A549 (cell line): ENCODE measurements at regions not wholly inside any gene's neighbourhood (a gene's known extent, or its start where the extent isn't known, plus 50 kb on each side); places are given as distances from the start of the nearest gene placed in this dataset.

Experiments
- ATAC-seq, 2 experiments: fragments of 200-7000 bp in 1 of 2; fragments of >200 bp in 1 of 2; cut with Nextera tagmentation in 1 of 2; cut with Tn5 transposase in 1 of 2; 3 replicates each; pipeline versions ENCODE4 v1.8.0 to v1.9.1; 2018 to 2020; ENCODE audit warnings: mild to moderate bottlenecking in 1 of 2, moderate library complexity in 1 of 2
- CTCF ChIA-PET: fragments of 300-600 bp; sonication (Branson Sonifier 250); formaldehyde crosslinking; extraction: SDS; loops from one replicate; lab custom pipeline; 2021; ENCODE audit warnings: antibody characterized with exemption, inconsistent platforms; lab: Yijun Ruan, JAX
- POLR2A ChIA-PET: fragments of 350-600 bp; formaldehyde crosslinking; extraction: SDS; loops from one replicate; lab custom pipeline; 2021; ENCODE audit warnings: antibody characterized with exemption, inconsistent platforms; lab: Yijun Ruan, JAX
- DNase-seq, 2 experiments: peaks; one replicate each; pipeline versions ENCODE4 v3.0.0 to v3.0.0-alpha.2; 2011 to 2016; ENCODE audit warnings: low read depth in 1 of 2, low spot score in 1 of 2
- FAIRE-seq: peaks from 2 replicates; lab custom pipeline; 2011; peaks lifted over from hg19 to GRCh38; lab: Jason Lieb, UNC
- H3K27ac ChIP-seq, 2 experiments: fragments of >200 bp; sonication (Bioruptor Twin); formaldehyde crosslinking; 3 replicates each; pipeline ENCODE4 v1.5.1; 2016 to 2017
- H3K4me1 ChIP-seq: fragments of >200 bp; sonication (Bioruptor Twin); formaldehyde crosslinking; 3 replicates; pipeline ENCODE4 v1.6.1; 2016
- H3K4me2 ChIP-seq: fragments of >200 bp; sonication (Bioruptor Twin); formaldehyde crosslinking; 3 replicates; pipeline ENCODE4 v1.6.1; 2016
- H3K4me3 ChIP-seq: fragments of >200 bp; sonication (Bioruptor Twin); formaldehyde crosslinking; 3 replicates; pipeline ENCODE4 v1.5.1; 2016
- H3K9me3 ChIP-seq: fragments of >200 bp; sonication (Bioruptor Twin); formaldehyde crosslinking; 3 replicates; pipeline ENCODE4 v1.6.1; 2016
- EHMT2 ChIP-seq: fragments of 200-600 bp; sonication (generic); IDR thresholded peaks from 2 replicates; pipeline ENCODE4 v1.6.1; 2016; ENCODE audit warnings: antibody characterized with exemption, low read depth, mild to moderate bottlenecking, moderate library complexity
- ESRRA ChIP-seq: fragments of 150-350 bp; IDR thresholded peaks from 2 replicates; pipeline ENCODE4 v1.6.1; 2014; ENCODE audit warnings: mild to moderate bottlenecking, low read length, borderline replicate concordance
- FOXS1 ChIP-seq: fragments of 250-450 bp; sonication (Bioruptor Pico); IDR thresholded peaks from 2 replicates; pipeline ENCODE4 v1.5.0; 2020; ENCODE audit warnings: mild to moderate bottlenecking, moderate library complexity
- GATA3 ChIP-seq: IDR thresholded peaks from 2 replicates; pipeline ENCODE4 v1.6.1; 2012; ENCODE audit warnings: borderline replicate concordance
- HDAC2 ChIP-seq: fragments of 200-600 bp; sonication (generic); IDR thresholded peaks from 2 replicates; pipeline ENCODE4 v1.6.1; 2016
- HOXA7 ChIP-seq: fragments of 250-450 bp; sonication (Bioruptor Pico); IDR thresholded peaks from 2 replicates; pipeline ENCODE4 v1.5.0; 2020; ENCODE audit warnings: mild to moderate bottlenecking, moderate library complexity
- JUN ChIP-seq, 2 experiments: fragments of >200 bp; sonication (Bioruptor Twin); formaldehyde crosslinking; IDR thresholded peaks; 2 replicates in 1 of 2; 3 replicates in 1 of 2; pipeline ENCODE4 v1.6.1; 2016 to 2017
- KDM5A ChIP-seq: fragments of 200-600 bp; sonication (generic); IDR thresholded peaks from 2 replicates; pipeline ENCODE4 v1.6.1; 2016; ENCODE audit warnings: antibody characterized with exemption, mild to moderate bottlenecking
- NFE2L2 ChIP-seq: fragments of 150-350 bp; conservative IDR thresholded peaks from 2 replicates; pipeline ENCODE4 v1.6.1; 2014; ENCODE audit warnings: low read length
- PHF8 ChIP-seq: fragments of 200-600 bp; sonication (generic); IDR thresholded peaks from 2 replicates; pipeline ENCODE4 v1.6.1; 2016; ENCODE audit warnings: low read depth, mild to moderate bottlenecking, antibody characterized with exemption, moderate library complexity, borderline replicate concordance
- POLR2AphosphoS2 ChIP-seq: conservative IDR thresholded peaks from 2 replicates; pipeline ENCODE4 v1.6.1; 2012; ENCODE audit warnings: low read length, improper control_type of control experiment, inconsistent platforms
- RFX5 ChIP-seq: fragments of 450-650 bp; IDR thresholded peaks from 2 replicates; pipeline ENCODE4 v1.7.1; 2014; ENCODE audit warnings: antibody characterized with exemption, mild to moderate bottlenecking, moderate library complexity
- SMC3 ChIP-seq: fragments of >200 bp; sonication (Bioruptor Twin); formaldehyde crosslinking; IDR thresholded peaks from 3 replicates; pipeline ENCODE4 v1.6.1; 2018; ENCODE audit warnings: inconsistent platforms
- SREBF2 ChIP-seq: fragments of 450-650 bp; IDR thresholded peaks from 2 replicates; pipeline ENCODE4 v1.6.1; 2014; ENCODE audit warnings: mild to moderate bottlenecking, moderate library complexity
- ZC3H11A ChIP-seq: fragments of 450-650 bp; IDR thresholded peaks from 2 replicates; pipeline ENCODE4 v1.6.1; 2014; ENCODE audit warnings: antibody characterized with exemption, mild to moderate bottlenecking
- ZNF302 ChIP-seq: fragments of 250-450 bp; sonication (Bioruptor Pico); IDR thresholded peaks from 2 replicates; pipeline ENCODE4 v1.9.0; 2021; ENCODE audit warnings: inconsistent platforms, mild to moderate bottlenecking, moderate library complexity
- WGBS: methylation state at CpG from one replicate; pipeline ENCODE4 v1.1.6; 2017; ENCODE audit errors: missing lambda C conversion rate; 5-methylcytosine and 5-hydroxymethylcytosine counted together
- TF ChIP-seq, protein P1 (sequence below): fragments of 450-650 bp; IDR thresholded peaks from 2 replicates; pipeline ENCODE4 v1.6.1; 2014; ENCODE audit warnings: antibody characterized with exemption
- TF ChIP-seq, protein P2 (sequence below): fragments of 200-600 bp; sonication (generic); IDR thresholded peaks from 2 replicates; pipeline ENCODE4 v1.6.1; 2016; ENCODE audit warnings: antibody characterized with exemption, mild to moderate bottlenecking, moderate library complexity
- TF ChIP-seq, protein P3 (sequence below): IDR thresholded peaks from 2 replicates; pipeline ENCODE4 v1.6.1; 2012
- TF ChIP-seq, protein P4 (sequence below): fragments of 150-350 bp; IDR thresholded peaks from 2 replicates; pipeline ENCODE4 v1.6.1; 2014; ENCODE audit warnings: low read depth, mild to moderate bottlenecking, low read length
- TF ChIP-seq, protein P5 (sequence below): fragments of >200 bp; sonication (Bioruptor Twin); formaldehyde crosslinking; IDR thresholded peaks from 3 replicates; pipeline ENCODE4 v1.5.1; 2016
- TF ChIP-seq, protein P6 (sequence below): fragments of 250-450 bp; sonication (Bioruptor Pico); IDR thresholded peaks from 2 replicates; pipeline ENCODE4 v1.5.0; 2021; ENCODE audit warnings: mild to moderate bottlenecking, moderate library complexity, borderline replicate concordance
- TF ChIP-seq, protein P7 (sequence below): IDR thresholded peaks from 2 replicates; pipeline ENCODE4 v1.6.1; 2012

DNA sequence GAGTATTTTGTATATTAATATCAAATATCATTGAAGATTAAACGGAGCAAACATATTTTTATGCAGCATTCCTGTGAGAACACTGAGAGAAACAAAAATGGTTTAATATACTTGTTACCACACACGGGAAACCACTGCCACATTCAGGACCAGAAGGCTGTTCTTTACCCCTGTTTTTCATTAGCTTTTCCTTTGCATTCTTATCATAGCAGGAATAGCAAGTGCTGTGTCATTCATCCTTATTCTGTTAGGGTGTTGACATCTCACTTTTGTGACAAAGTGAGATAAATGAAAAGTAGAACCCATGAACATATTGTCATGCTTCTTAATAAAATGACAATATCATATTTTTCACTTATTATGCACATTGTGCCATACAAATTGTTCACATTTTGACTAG is 212.4 kb upstream of the NDST4 start:
- ATAC-seq (no peak), DNase-seq (no peak), FAIRE-seq (no peak)
- Histone ChIP-seq H3K27ac (no peak overlapping the region), H3K4me1 (no peaks in the 10 kb centered on the region), H3K9me3 (no peaks in the 10 kb centered on the region), H3K4me3 (no peak overlapping the region), H3K4me2 (no peak overlapping the region)
- ChIA-PET POLR2A (no interaction called here), CTCF (no interaction called here)
- TF ChIP-seq, protein P1, sequence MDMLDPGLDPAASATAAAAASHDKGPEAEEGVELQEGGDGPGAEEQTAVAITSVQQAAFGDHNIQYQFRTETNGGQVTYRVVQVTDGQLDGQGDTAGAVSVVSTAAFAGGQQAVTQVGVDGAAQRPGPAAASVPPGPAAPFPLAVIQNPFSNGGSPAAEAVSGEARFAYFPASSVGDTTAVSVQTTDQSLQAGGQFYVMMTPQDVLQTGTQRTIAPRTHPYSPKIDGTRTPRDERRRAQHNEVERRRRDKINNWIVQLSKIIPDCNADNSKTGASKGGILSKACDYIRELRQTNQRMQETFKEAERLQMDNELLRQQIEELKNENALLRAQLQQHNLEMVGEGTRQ = no peak
- TF ChIP-seq KDM5A (no peak), NFE2L2 (no peak), EHMT2 (no peak), POLR2AphosphoS2 (no peak), SMC3 (no peak), JUN (IDR thresholded peaks at IDR 0.05) (no peak), ZC3H11A (no peak), SREBF2 (no peak), HDAC2 (no peak), ZNF302 (CRISPR knock-in tag) (no peak), ESRRA (no peak), PHF8 (no peak), GATA3 (no peak), HOXA7 (CRISPR knock-in tag) (no peak)
- TF ChIP-seq, protein P2, sequence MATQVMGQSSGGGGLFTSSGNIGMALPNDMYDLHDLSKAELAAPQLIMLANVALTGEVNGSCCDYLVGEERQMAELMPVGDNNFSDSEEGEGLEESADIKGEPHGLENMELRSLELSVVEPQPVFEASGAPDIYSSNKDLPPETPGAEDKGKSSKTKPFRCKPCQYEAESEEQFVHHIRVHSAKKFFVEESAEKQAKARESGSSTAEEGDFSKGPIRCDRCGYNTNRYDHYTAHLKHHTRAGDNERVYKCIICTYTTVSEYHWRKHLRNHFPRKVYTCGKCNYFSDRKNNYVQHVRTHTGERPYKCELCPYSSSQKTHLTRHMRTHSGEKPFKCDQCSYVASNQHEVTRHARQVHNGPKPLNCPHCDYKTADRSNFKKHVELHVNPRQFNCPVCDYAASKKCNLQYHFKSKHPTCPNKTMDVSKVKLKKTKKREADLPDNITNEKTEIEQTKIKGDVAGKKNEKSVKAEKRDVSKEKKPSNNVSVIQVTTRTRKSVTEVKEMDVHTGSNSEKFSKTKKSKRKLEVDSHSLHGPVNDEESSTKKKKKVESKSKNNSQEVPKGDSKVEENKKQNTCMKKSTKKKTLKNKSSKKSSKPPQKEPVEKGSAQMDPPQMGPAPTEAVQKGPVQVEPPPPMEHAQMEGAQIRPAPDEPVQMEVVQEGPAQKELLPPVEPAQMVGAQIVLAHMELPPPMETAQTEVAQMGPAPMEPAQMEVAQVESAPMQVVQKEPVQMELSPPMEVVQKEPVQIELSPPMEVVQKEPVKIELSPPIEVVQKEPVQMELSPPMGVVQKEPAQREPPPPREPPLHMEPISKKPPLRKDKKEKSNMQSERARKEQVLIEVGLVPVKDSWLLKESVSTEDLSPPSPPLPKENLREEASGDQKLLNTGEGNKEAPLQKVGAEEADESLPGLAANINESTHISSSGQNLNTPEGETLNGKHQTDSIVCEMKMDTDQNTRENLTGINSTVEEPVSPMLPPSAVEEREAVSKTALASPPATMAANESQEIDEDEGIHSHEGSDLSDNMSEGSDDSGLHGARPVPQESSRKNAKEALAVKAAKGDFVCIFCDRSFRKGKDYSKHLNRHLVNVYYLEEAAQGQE = no peak
- TF ChIP-seq, protein P3, sequence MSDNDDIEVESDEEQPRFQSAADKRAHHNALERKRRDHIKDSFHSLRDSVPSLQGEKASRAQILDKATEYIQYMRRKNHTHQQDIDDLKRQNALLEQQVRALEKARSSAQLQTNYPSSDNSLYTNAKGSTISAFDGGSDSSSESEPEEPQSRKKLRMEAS = no peak
- TF ChIP-seq, protein P4, sequence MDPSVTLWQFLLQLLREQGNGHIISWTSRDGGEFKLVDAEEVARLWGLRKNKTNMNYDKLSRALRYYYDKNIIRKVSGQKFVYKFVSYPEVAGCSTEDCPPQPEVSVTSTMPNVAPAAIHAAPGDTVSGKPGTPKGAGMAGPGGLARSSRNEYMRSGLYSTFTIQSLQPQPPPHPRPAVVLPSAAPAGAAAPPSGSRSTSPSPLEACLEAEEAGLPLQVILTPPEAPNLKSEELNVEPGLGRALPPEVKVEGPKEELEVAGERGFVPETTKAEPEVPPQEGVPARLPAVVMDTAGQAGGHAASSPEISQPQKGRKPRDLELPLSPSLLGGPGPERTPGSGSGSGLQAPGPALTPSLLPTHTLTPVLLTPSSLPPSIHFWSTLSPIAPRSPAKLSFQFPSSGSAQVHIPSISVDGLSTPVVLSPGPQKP = no peak
- TF ChIP-seq, protein P5, sequence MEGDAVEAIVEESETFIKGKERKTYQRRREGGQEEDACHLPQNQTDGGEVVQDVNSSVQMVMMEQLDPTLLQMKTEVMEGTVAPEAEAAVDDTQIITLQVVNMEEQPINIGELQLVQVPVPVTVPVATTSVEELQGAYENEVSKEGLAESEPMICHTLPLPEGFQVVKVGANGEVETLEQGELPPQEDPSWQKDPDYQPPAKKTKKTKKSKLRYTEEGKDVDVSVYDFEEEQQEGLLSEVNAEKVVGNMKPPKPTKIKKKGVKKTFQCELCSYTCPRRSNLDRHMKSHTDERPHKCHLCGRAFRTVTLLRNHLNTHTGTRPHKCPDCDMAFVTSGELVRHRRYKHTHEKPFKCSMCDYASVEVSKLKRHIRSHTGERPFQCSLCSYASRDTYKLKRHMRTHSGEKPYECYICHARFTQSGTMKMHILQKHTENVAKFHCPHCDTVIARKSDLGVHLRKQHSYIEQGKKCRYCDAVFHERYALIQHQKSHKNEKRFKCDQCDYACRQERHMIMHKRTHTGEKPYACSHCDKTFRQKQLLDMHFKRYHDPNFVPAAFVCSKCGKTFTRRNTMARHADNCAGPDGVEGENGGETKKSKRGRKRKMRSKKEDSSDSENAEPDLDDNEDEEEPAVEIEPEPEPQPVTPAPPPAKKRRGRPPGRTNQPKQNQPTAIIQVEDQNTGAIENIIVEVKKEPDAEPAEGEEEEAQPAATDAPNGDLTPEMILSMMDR = no peak
- 4% methylated on average over 2 of the region's 2 CpGs for WGBS

DNA sequence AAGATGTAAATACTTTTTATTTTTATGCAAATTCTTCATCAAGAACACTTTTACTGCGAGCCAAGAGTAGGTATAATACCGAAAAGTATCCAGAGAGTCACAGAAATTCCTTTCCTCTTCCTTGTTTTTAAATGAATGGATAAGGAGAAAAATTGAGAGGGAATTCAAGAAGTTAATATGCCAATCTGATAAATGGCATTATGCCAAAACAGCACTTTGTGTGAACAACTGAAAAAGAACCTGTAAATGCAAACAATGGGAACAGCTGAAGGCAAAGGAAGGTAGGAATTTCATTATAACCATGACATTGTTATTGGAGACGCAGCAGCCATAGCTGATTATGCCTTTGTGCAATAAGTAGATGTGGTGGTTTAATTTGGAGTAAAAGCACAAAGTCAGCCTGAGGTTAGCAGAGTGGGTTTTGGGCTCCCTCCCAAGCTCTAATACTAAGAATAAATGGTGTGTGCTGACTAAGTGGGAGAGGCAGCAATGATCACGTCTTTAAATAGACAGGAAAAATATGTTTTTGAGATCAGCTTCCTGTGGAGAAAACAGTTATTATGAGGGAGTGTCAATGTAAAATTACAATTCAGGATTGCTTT is 209.8 kb upstream of the NDST4 start:
- no peak overlapping the region for H3K27ac ChIP-seq
- ChIA-PET POLR2A (no interaction called here), CTCF (no interaction called here)
- no peaks in the 10 kb centered on the region for H3K4me1 ChIP-seq
- WGBS = 11% methylated on average over 4 of the region's 4 CpGs
- DNase-seq (no peak), ATAC-seq (no peak), FAIRE-seq (no peak)
- no peak overlapping the region for H3K4me3 ChIP-seq
- no peak overlapping the region for H3K4me2 ChIP-seq
- H3K9me3 ChIP-seq = no peaks in the 10 kb centered on the region
- TF ChIP-seq, protein P6, sequence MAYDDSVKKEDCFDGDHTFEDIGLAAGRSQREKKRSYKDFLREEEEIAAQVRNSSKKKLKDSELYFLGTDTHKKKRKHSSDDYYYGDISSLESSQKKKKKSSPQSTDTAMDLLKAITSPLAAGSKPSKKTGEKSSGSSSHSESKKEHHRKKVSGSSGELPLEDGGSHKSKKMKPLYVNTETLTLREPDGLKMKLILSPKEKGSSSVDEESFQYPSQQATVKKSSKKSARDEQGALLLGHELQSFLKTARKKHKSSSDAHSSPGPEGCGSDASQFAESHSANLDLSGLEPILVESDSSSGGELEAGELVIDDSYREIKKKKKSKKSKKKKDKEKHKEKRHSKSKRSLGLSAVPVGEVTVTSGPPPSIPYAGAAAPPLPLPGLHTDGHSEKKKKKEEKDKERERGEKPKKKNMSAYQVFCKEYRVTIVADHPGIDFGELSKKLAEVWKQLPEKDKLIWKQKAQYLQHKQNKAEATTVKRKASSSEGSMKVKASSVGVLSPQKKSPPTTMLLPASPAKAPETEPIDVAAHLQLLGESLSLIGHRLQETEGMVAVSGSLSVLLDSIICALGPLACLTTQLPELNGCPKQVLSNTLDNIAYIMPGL (CRISPR knock-in tag) = no peak
- TF ChIP-seq RFX5 (no peak), FOXS1 (no peak), SMC3 (no peak)
- TF ChIP-seq, protein P7, sequence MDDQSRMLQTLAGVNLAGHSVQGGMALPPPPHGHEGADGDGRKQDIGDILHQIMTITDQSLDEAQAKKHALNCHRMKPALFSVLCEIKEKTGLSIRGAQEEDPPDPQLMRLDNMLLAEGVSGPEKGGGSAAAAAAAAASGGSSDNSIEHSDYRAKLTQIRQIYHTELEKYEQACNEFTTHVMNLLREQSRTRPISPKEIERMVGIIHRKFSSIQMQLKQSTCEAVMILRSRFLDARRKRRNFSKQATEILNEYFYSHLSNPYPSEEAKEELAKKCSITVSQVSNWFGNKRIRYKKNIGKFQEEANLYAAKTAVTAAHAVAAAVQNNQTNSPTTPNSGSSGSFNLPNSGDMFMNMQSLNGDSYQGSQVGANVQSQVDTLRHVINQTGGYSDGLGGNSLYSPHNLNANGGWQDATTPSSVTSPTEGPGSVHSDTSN = no peak
- TF ChIP-seq, protein P2 = no peak
